Fibroblast of lung (primary cell): ENCODE measurements at regions not wholly inside any gene's neighbourhood (a gene's known extent, or its start where the extent isn't known, plus 50 kb on each side); places are given as distances from the start of the nearest gene placed in this dataset.

ENCODE experiments used
- EZH2 ChIP-seq: IDR thresholded peaks from 2 replicates; pipeline ENCODE4 v1.5.1; 2012; ENCODE audit warnings: low read length, control low read depth, mild to moderate bottlenecking; ENCODE audit errors: missing control alignments
- TF ChIP-seq, protein P1 (sequence below), 2 donors: IDR thresholded peaks in 1 of 2; conservative IDR thresholded peaks in 1 of 2; 1 replicate in 1 of 2; 2 replicates in 1 of 2; pipeline ENCODE4 v1.5.1; 2011 to 2012; ENCODE audit warnings: low read length in 2 of 2, control low read depth in 1 of 2, inconsistent platforms in 1 of 2, low read depth in 1 of 2, mild to moderate bottlenecking in 1 of 2

GRCh38 chr2:94955702-94956101 lies 69.8 kb upstream of the MAL start:
- TF ChIP-seq, protein P1, sequence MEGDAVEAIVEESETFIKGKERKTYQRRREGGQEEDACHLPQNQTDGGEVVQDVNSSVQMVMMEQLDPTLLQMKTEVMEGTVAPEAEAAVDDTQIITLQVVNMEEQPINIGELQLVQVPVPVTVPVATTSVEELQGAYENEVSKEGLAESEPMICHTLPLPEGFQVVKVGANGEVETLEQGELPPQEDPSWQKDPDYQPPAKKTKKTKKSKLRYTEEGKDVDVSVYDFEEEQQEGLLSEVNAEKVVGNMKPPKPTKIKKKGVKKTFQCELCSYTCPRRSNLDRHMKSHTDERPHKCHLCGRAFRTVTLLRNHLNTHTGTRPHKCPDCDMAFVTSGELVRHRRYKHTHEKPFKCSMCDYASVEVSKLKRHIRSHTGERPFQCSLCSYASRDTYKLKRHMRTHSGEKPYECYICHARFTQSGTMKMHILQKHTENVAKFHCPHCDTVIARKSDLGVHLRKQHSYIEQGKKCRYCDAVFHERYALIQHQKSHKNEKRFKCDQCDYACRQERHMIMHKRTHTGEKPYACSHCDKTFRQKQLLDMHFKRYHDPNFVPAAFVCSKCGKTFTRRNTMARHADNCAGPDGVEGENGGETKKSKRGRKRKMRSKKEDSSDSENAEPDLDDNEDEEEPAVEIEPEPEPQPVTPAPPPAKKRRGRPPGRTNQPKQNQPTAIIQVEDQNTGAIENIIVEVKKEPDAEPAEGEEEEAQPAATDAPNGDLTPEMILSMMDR (conservative IDR thresholded peaks at IDR 0.05 in 1 of 2, IDR thresholded peaks at IDR 0.05 in 1 of 2; ENCODE audit: low read depth in 1 of 2, low read length in 2 of 2), result no peak
- TF ChIP-seq EZH2, result no peak
